GM12873 (cell line): ENCODE measurements at regions not wholly inside any gene's neighbourhood (a gene's known extent, or its start where the extent isn't known, plus 50 kb on each side); places are given as distances from the start of the nearest gene placed in this dataset.
A peak's percentile ranks its signal among the peaks of the same experiment; 100 is the strongest.

Experiments
- CTCF ChIP-seq: IDR thresholded peaks from 2 replicates; pipeline ENCODE4 v1.5.1; 2012; ENCODE audit warnings: low read depth, mild to moderate bottlenecking, moderate library complexity, low read length, control low read depth; ENCODE audit not compliant: insufficient read depth; ENCODE audit errors: missing control alignments

GRCh38 chr10:3908183-3908582 is 123.2 kb upstream of the KLF6 start:
- no peak for TF ChIP-seq CTCF

GRCh38 chr10:3907514-3907913 is 122.5 kb upstream of the KLF6 start:
- no peak for TF ChIP-seq CTCF

- TF ChIP-seq CTCF, result no peak
These were observed 121.6 kb upstream of the KLF6 start for GRCh38 chr10:3906511-3907111.

- TF ChIP-seq CTCF, result no peak
These were observed 119.5 kb upstream of the KLF6 start for GRCh38 chr10:3904419-3904960.

GRCh38 chr10:3902809-3903410 is 117.9 kb upstream of the KLF6 start:
- no peak for TF ChIP-seq CTCF

- TF ChIP-seq CTCF, result peak; percentile 19
These were observed 117.2 kb upstream of the KLF6 start for GRCh38 chr10:3902054-3902808.

- no peak for TF ChIP-seq CTCF
These were observed 116.4 kb upstream of the KLF6 start for GRCh38 chr10:3901370-3901769.
